ENCODE measurements at regions not wholly inside any gene's neighbourhood (a gene's known extent, or its start where the extent isn't known, plus 50 kb on each side); places are given as distances from the start of the nearest gene placed in this dataset.

- TF ChIP-seq CTCF (conservative IDR thresholded peaks at IDR 0.05), result no peak
- Histone ChIP-seq H2BK120ac (ENCODE audit: low read depth, low read length, poor library complexity, severe bottlenecking) (no peak overlapping the region), H3K4me2 (ENCODE audit: insufficient read depth, insufficient read length, low read length) (no peak overlapping the region), H2BK15ac (ENCODE audit: low read depth, low read length) (no peak overlapping the region), H3K4ac (ENCODE audit: low read depth, low read length) (no peak overlapping the region), H3T11ph (ENCODE audit: low read length) (no peak overlapping the region), H4K91ac (ENCODE audit: insufficient read length, low read depth, low read length) (no peak overlapping the region), H3K9me3 (ENCODE audit: control insufficient read depth, low read depth, low read length) (no peaks in the 10 kb centered on the region), H3K27me3 (ENCODE audit: insufficient read depth, low read length) (no peaks in the 10 kb centered on the region), H3K23ac (ENCODE audit: insufficient read length, low read depth, low read length) (no peak overlapping the region), H3K79me1 (ENCODE audit: insufficient read depth, low read depth, low read length, poor library complexity, severe bottlenecking) (no peaks in the 10 kb centered on the region), H3K23me2 (ENCODE audit: insufficient read length, low read depth, low read length, poor library complexity, severe bottlenecking) (no peaks in the 10 kb centered on the region), H3K14ac (ENCODE audit: insufficient read depth, low read length) (no peak overlapping the region), H2AFZ (ENCODE audit: low read length) (no peak overlapping the region), H3K79me2 (ENCODE audit: insufficient read depth, low read length) (no peaks in the 10 kb centered on the region), H4K20me1 (ENCODE audit: control insufficient read depth, insufficient read depth, insufficient read length) (no peaks in the 10 kb centered on the region), H3K9ac (ENCODE audit: extremely low read depth, insufficient read length, low read length) (no peak overlapping the region), H3K27ac (ENCODE audit: insufficient read length, low read depth, low read length) (peak overlapping the region; percentile 62), H2BK5ac (ENCODE audit: insufficient read length, low read length) (no peak overlapping the region), H3K56ac (ENCODE audit: insufficient read length, low read depth, low read length) (no peak overlapping the region), H3K4me1 (ENCODE audit: insufficient read depth, low read length) (peaks cover 3% of the 10 kb centered on the region; the same call in 1 of the 2 replicates), H4K5ac (ENCODE audit: insufficient read length, low read depth, low read length) (no peak overlapping the region), H3K18ac (ENCODE audit: insufficient read length, low read depth, low read length) (no peak overlapping the region), H2BK12ac (ENCODE audit: insufficient read length, low read depth, low read length) (no peak overlapping the region), H4K8ac (replicated peaks; ENCODE audit: insufficient read length, low read depth, low read length) (no peak overlapping the region), H2AK5ac (ENCODE audit: insufficient read length, low read length) (no peak overlapping the region), H2BK20ac (ENCODE audit: low read depth, low read length, poor library complexity, severe bottlenecking) (no peak overlapping the region)
- H3K36me3 Mint-ChIP-seq (ENCODE audit: insufficient read depth in 1 of 3, low read depth in 3 of 3), result no peaks in the 10 kb centered on the region
- no peak for DNase-seq
- H3K27me3 Mint-ChIP-seq (ENCODE audit: low read depth), result no peaks in the 10 kb centered on the region
- H3K4me3 Mint-ChIP-seq, result no peak overlapping the region
- no peaks in the 10 kb centered on the region for H3K9me3 Mint-ChIP-seq
- H3K27ac Mint-ChIP-seq, result peak overlapping the region in 2 of 3 experiments; percentile 40 to 90; a peak in 5 of 7 replicates
- WGBS (ENCODE audit: extremely low coverage, insufficient read length, low lambda C conversion rate), result no CpG with 5 or more reads among the region's 3 CpGs
- peaks cover 31 to 32% of the 10 kb centered on the region in 2 experiments for H3K4me1 Mint-ChIP-seq
These were observed 1184.4 kb downstream of the RPA4 start for GRCh38 chrX:98068024-98068580.

Data from H9 (cell line).